Lower leg skin (tissue), 3 donors: ENCODE measurements at regions not wholly inside any gene's neighbourhood (a gene's known extent, or its start where the extent isn't known, plus 50 kb on each side); places are given as distances from the start of the nearest gene placed in this dataset.

Experiments
- CTCF ChIP-seq, 3 donors: fragments of 450-650 bp; IDR thresholded peaks; one replicate each; pipeline ENCODE4 v1.5.1; 2016; ENCODE audit warnings: antibody characterized with exemption in 3 of 3, mild to moderate bottlenecking in 3 of 3, moderate library complexity in 2 of 3
- POLR2A ChIP-seq, 2 donors: fragments of 450-650 bp; IDR thresholded peaks; one replicate each; pipeline ENCODE4 v1.6.1; 2016 to 2017; ENCODE audit warnings: antibody characterized with exemption in 2 of 2, mild to moderate bottlenecking in 1 of 2, moderate library complexity in 1 of 2

- TF ChIP-seq CTCF (IDR thresholded peaks at IDR 0.05) (no peak), POLR2A (IDR thresholded peaks at IDR 0.05) (no peak)
Observed at GRCh38 chr1:29901624-29902325, 665.5 kb downstream of the PTPRU start.
